ENCODE measurements at regions not wholly inside any gene's neighbourhood (a gene's known extent, or its start where the extent isn't known, plus 50 kb on each side); places are given as distances from the start of the nearest gene placed in this dataset.
"Not testable (repeated sequence)": the region's sequence is repeated elsewhere in the genome, so short reads cannot be mapped to it uniquely, and the experiment has no call there.

- DNase-seq: no peak
Observed at GRCh38 chr12:92416385-92416812, 270.8 kb upstream of the BTG1 start.

- no peak for DNase-seq
Observed at GRCh38 chr12:92414170-92415070, 268.8 kb upstream of the BTG1 start.

DNA sequence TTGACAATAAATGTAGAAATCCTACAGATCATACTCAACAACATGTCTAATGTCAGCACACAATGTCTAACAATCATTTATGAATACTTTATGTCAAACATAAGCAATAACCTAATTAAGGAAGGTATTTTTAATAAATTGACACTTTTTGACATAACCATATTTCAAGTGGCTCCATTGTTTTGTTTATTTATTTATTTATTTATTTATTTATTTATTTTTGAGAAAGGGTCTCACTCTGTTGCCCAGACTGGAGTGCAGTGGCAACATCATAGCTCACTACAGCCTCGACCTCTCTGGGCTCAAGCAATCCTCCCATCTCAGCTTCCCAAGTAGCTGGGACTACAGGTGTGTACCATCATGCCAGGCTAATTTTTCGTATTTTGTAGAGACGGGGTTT is 267.6 kb upstream of the BTG1 start:
- DNase-seq: no peak

DNA sequence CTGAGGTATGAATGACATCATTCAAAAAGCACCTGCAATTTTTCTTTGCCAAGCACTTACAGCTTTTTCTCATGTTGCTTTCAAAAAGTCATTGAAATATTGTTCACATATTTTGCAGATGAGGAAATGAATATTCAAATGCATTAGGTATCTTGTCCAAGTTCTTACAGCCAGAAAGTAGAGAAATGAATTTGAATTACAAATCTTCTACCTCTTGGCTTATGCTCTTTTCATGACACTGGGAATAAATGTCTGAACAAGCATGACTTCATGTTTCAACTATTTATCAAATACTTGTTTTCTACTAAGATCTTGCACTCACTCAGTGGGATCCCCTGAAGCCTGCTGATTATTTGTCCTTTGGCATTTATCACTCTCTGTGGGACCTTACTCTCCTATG is 267.2 kb upstream of the BTG1 start:
- no peak for DNase-seq

- no peak for DNase-seq
Observed at GRCh38 chr12:92411687-92412086, 266.0 kb upstream of the BTG1 start.

GRCh38 chr12:92408072-92408900 is 262.6 kb upstream of the BTG1 start:
- DNase-seq: no peak

DNA sequence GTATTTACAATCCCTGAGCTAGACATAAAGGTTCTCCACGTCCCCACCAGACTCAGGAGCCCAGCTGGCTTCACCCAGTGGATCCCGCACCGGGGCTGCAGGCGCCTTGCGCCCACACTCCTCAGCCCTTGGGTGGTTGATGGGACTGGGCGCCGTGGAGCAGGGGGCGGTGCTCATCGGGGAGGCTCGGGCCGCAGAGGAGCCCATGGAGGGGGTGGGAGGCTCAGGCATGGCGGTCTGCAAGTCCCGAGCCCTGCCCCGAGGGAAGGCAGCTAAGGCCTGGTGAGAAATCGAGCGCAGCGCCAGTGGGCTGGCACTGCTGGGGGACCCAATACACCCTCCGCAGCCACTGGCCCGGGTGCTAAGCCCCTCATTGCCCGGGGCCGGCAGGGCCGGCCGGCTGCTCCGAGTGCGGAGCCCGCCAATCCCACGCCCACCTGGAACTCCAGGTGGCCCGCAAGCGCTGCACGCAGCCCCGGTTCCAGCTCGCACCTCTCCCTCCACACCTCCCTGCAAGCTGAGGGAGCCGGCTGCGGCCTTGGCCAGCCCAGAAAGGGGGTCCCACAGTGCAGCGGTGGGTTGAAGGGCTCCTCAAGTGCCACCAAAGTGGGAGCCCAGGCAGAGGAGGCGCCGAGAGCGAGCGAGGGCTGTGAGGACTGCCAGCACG is 260.9 kb upstream of the BTG1 start:
- not testable (repeated sequence) for DNase-seq

DNA sequence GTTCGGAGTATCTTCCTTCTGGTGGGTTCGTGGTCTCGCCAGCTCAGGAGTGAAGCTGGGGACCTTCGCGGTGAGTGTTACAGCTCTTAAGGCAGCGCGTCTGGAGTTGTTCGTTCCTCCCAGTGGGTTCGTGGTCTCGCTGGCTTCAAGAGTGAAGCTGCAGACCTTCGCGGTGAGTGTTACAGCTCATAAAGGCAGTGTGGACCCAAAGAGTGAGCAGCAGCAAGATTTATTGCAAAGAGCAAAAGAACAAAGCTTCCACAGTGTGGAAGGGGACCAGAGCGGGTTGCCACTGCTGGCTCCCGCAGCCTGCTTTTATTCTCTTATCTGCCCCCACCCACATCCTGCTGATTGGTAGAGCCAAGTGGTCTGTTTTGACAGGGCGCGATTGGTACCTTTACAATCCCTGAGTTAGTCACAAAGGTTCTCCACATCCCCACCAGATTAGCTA is 260.2 kb upstream of the BTG1 start:
- DNase-seq: not testable (repeated sequence)

GRCh38 chr12:92404921-92405320 is 259.3 kb upstream of the BTG1 start:
- DNase-seq: no peak

DNA sequence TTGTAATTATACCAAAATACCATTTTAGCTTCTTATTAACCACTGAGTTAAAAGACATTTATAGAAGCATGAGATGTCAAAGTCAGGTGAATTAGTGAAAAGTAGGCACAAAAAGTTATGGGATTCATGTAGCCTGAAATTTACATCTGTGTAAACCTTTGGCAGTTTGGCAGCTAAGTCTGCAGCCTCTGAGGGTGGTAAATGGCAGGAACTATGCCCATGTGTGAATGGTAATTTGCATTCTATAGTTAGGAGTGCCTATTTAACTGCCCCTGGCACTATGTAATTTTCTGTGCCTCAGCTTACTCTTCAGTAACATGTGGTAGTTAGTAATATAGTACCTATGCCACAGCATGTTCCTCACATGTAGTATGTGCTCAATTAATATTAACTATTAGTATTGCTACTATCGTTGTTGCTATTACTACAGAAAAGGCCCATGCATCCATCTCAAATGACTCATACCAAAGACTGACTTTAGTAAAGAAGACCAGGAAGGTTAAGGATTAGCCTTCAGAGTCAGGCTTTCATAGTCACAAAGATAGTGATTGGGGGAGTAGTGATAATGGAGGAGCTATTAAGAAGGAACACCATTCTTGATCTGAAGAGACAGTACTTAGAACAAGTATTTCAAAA is 258.7 kb upstream of the BTG1 start:
- DNase-seq: no peak

- no peak for DNase-seq
Observed at GRCh38 chr12:92403210-92404175, 257.8 kb upstream of the BTG1 start.

GRCh38 chr12:92402415-92402814 is 256.8 kb upstream of the BTG1 start:
- DNase-seq: no peak

- no peak for DNase-seq
Observed at GRCh38 chr12:92400006-92400405, 254.4 kb upstream of the BTG1 start.

GRCh38 chr12:92398565-92399309 is 253.1 kb upstream of the BTG1 start:
- DNase-seq: no peak

DNA sequence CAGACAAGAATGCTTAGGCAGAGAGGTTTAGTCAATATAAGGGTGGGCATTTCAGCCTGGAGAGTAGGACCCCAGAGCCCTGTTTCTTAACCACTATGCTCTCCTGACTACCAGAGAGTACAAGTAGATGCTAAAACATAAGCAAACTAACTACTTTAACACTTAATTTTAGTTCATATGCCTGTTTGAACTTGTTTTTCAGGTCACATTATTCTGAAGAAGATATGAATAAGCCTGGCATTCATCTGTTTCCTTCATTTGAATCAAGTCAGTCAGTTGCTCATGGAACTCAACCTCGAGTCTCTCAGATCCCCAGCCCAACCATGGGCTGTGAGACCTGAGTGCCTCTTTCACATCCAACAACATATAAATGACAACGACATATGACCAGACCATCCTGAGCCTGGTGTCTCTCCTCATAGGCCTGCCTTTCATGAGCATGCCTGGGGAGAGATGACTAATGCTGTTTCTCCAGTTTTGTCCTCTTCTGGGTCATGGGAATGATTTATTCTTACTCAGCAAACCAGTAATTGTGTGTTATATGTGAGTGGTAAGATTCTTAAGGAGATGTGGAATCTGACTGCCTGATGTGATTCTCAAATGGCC is 251.1 kb upstream of the BTG1 start:
- no peak for DNase-seq

DNA sequence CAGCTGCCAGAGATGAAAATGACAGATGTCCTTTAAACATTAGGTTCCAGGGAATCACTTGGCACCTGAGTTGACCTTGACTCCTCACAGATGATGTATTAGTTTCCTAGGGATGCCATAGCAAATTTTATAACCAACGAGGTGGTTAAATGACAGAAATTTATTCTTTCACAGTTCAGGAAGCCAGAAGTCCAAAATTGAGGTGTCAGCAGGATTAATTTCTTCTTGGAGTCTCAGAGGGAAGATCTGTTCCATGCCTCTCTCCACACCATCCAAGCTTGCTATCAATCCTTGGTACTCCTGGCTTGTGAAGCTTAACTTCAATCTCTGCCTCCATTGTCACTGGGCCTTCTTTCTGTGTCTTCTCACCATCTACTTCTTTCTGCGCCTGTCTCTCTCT is 249.7 kb upstream of the BTG1 start:
- DNase-seq: no peak

- no peak for DNase-seq
Observed at GRCh38 chr12:92394895-92395294, 249.2 kb upstream of the BTG1 start.

GRCh38 chr12:92393504-92393903 is 247.9 kb upstream of the BTG1 start:
- no peak for DNase-seq

DNA sequence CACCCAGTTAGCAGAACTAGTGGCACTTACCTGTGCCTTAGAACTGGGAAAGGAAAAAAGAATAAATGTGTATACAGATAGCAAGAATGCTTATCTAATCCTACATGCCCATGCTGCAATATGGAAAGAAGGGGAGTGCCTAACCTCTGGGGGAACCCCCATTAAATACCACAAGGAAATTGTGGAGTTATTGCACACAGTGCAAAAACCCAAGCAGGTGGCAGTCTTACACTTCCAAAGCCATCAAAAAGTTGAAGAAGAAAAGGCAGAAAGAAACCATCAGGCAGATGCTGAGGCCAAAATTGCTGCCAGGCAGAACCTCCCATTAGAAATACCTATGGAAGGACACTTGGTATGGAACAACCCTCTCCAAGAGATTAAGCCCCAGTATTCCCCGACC is 246.1 kb upstream of the BTG1 start:
- not testable (repeated sequence) for DNase-seq

DNA sequence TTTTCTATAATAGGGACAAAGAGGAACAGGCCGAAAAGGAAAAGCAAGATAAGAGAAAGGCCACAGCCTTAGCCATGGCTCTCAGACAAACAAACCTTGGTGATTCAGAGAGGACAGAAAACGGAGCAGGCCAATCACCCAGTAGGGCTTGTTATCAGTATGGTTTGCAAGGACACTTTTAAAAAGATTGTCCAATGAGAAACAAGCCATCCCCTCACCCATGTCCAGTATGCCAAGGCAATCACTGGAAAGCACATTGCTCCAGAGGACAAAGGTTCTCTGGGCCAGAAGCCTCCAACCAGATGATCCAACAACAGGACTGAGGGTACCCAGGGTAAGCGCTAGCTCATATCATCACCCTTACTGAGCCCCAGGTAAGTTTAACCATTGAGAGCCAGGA is 243.8 kb upstream of the BTG1 start:
- DNase-seq: no peak
